Stimulated activated naive CD4-positive, alpha-beta T cell treated with Interleukin-2 at 50 U/mL for 16 hours (primary cell): ENCODE measurements at regions not wholly inside any gene's neighbourhood (a gene's known extent, or its start where the extent isn't known, plus 50 kb on each side); places are given as distances from the start of the nearest gene placed in this dataset.

ENCODE experiments used
- DNase-seq: peaks from one replicate; lab custom pipeline; 2025; lab: John Stamatoyannopoulos, UW

DNA sequence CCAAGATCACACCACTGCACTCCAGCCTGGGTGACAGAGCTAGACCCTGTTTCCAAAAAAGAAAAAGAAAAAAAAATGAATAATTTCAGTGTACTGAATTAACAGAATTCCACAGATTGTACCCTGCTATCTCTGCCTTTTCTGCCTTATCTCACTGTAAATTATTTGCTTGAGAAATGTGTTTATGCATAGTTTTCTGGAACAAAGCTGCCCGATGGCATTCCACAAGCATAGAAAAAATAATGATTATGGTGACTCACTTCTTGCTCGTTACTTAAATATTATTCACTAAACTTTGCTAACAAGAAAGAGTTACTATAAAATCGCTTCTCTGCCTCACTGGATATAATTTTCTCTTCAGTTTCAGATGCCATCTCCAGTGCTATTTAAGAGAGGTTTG lies 88.7 kb upstream of the FAM169A start:
- no peak for DNase-seq

DNA sequence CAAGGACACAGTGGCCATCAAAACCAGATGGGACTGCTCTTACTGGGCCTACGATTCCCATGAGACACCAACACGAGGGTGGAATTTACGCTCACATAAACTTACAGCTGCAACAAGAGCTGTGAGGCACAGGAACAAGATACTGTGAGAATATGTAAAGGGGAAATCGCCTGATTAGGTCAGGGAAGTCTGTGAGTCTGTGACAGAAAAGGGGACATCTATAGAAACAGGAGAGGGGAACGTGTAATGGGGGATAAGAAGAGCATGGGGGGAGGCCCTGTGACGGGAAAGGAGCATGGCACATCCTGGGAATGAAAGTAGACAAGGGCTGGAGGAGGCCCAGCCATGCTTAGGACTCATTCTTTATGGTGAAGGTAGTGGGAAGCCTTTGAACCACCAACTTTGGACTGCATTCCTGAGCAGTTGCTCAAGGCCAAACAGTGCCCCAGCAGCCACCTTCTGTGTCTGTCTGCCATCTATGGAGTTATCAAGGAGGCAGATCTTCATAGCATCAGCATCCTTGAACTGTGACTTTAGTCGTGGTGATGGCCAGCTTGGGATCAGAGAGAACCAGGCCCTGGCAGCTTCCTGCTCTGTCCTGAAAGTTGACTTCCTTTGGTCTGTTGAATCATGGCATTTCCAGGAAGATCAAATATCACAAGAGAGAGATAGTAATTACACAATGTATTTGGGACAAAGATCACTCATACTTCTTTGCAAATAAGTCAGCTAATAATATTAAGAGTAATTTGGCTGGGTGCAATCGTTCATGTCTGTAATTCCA lies 87.9 kb upstream of the FAM169A start:
- no peak for DNase-seq

DNA sequence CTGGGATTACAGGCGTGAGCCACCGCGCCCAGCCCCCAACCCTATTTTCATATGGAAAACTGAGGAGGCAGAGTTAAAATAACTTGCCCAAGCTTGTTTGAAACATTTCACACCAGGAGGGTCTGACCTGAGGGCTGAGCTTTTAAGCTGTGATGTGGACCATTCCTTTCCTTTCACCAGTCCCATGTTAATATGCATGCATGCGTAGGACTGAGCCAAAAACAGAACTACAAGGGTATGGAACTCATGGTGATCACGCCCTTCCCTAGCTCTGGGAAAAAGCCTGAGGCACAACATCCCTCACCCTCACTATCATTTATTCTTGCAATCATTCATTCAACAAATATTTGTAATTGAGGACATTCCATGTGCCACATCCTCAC lies 87.4 kb upstream of the FAM169A start:
- DNase-seq: no peak

DNA sequence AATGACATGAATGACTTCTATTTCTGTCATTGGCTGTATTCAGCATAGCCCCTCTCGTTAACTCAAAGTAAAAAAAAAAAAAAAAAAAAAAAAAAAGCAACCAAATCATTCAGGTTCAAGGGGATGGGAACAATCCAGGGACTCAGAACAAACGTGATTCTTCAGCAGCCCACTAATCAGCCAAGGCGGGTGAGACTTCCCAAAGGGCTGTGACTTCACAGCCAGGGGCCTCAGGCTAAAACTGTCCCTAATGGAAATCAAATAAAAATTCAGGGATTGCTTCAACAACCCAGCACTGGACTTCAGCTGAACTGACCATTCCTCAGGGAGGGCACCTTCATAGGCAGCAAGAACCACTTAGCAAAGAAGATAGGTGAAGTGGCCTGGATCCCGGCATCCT lies 86.2 kb upstream of the FAM169A start:
- no peak for DNase-seq

DNA sequence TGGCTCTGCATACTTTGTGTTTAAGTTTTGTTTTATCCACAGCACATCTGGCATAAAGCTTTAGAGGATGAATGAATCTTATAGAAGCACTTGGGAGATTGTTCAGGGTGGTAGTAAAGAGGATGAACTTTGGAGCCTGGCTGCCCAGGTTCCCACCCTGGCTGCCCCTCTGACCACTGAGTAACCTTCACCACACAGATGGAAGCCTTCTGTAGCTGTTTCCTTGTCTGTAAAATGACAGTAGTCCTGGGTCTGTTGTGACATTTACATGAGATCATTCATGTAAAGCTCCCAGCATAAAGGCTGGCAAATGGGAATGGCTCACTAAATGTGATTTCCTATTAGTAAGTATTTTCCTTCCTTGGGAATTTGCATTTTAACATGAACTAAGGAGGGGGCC lies 85.7 kb upstream of the FAM169A start:
- DNase-seq: no peak

DNA sequence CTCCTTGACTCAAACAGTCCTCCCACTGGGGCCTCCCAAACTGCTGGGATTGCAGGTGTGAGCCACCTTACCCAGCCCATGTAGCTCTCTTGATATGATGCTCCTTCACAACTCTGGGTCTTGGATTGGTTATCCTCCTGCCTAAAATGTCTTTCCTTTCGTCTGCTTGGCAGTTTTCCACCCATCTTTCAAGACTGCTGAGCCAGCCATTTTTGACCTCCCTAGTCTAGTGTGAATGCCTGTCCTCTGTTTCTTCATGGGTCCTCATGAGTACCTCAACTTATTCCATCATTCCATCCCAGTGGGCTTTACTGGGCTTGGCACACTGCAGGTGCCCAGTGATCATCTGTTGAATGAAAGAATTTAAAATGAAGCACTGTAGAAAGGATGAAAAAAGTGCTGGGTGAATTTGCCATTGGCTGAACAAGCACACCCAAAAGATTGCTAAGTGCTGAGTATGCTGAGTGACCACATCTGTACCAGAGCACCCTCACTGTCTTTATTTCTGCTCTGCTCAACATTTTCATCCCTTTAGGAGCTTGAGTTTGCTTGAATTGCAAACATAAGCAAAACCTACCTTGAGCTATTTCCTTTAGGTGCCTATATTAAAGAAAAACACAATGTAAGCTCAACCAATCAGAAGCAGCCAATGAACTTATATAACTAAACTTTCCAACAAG lies 84.8 kb upstream of the FAM169A start:
- no peak for DNase-seq

DNA sequence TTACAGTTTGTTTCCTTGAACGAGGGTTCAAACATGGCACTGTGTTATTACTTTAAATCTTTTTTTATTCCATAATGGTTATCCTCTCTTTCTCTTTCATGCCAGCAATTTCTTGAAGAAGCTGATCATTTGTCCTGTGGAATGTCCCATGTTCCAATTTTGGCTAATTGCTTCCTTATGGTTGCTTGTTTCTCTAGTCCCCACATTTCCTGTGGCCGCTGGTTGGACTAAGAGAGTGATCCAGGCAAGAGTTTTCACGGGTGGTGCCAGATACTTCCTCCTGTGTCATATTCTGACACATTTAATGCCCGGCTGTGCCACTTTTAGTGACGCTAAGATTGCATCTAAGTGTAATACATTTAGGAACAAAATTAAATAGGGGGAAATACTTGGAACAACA lies 83.8 kb upstream of the FAM169A start:
- DNase-seq: no peak

DNA sequence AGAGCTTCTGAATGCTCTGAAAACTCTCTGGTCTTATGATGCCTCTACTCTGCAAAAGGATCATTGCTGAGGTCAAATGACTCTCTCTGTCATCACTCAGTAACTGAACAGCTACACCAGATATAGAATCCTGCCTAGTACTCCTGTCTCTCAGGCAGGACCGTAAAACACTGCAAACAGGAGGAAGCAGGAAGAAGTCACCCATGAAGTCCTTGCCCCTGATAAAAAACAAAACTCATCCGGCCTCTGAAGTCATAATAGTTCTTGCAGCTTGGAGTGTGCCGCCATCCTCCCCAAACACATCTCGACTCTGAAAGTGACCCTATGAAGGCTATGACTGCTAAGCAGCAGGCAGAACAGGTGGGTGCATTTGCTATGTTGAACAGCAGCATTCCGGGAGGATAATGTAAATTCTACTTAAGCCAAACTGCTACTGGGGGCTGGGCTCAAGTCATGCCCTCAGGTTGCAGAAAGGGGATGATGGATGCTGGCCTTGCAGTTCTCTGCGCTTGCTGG lies 81.9 kb upstream of the FAM169A start:
- no peak for DNase-seq

DNA sequence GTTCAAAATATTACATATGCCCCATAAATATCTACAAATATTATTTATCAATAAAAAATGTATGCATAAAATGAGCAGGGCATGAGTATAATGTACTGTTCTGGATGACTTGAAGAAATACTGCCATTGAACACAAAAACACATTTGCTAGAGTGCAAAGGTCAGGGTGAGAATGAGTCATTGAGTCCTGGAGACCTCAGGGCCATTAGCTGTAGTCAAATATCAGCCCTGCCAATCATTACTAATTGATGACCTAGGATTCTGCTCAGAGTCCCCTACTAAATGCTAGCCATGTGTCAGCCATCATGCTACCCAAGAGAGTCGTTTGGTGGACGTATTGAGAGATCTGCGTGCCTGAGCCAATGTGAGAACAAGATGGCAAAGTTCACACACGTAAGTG lies 80.3 kb upstream of the FAM169A start:
- no peak for DNase-seq

DNA sequence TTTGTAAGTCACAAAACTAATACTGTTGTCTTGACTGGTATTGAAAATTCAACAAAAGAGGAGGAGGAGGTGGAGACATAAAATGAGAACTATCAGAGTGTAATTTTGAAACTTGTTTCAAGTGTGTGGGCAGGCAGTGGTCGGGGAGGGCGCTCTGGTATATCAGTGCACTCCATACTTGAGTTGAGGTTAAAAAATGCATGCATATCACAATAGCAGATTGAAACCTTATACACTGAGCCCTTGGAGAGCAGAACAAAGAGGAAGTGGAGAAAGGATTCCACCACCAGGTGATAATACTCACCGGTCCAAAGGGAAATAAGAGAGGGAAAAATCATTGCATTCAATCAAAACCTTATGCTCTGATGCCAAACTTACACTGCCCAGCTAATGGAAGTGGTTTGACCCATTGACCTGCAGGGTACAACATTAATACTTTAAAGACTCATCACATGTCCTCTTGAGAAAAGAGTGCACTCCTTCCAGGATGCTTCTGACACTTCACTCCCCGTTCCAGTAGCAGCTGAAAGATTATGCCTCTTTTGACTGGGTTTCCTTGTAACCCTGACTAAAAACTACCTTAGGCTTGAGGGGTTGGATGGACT lies 79.5 kb upstream of the FAM169A start:
- DNase-seq: peak; percentile 6

DNA sequence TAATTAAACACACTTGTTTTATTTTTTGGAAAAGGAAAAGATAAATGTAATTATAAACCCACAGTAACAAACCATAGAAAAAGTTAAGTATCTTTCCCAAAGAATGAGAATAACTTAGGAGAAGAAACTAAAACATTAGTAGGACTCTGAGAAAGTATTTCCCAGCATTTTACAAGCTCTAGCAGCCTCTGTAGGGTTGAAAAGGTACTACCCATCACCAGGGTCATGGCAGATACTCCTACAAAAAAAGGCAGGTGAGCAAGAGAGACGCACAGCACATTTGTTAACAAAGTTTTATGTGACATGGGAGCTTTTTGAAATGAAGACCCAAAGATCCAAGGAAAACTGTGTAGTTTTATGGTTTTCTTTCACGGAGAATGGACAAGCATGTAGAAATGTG lies 77.7 kb upstream of the FAM169A start:
- no peak for DNase-seq

DNA sequence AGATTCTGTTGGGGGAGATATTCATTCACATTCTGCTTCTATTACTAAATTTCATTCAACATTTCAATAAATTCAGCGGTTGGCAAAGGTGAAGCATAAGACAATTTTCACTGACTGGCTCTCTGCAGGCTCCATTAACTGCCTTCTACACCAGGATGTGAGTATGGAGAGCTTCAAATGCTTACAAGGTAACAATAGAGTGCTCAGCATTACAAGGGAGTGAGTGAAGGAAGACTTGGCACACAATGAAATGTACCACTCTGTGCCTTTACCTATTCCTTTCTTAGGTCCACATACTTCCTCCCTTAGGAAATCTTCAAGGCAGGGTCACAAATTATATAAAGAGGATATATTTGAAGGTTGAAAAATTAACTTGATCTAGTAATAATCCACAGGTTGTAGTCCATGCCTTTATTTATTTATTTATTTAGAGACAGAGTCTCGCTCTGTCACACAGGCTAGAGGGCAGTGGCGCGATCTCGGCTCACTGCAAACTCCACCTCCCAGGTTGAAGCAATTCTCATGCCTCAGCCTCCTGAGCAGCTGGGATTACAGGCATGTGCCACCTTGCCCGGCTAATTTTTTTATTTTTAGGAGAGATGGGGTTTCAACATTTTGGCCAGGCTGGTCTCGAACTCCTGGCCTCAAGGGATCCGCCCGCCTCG lies 76.6 kb upstream of the FAM169A start:
- no peak for DNase-seq

DNA sequence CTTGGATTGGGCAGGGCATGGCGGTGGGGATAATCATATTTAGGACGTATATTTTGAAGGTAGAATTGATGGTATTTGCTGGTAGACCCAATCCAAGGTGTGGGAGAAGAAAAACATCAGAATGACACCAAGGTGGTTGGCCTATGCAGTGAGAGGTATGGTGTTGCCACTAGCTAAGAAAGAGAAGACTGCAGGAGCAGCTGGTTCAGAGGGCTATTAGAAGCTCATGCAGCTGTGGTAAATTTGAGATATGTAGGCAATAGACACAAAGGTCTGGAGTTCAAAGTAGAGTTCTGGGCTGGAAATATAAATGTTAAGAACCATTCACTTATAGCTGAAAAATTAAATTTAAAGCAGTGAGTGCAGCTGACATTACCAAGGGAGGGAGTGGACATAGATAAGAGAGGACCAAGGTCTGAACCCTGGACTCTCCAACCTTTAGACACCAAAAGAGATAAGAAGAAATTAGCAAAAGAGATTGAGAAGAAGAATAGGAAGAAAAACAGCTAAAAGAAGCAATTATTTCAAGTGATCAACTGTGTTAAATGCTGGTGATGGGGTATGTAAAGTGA lies 74.7 kb upstream of the FAM169A start:
- DNase-seq: no peak

DNA sequence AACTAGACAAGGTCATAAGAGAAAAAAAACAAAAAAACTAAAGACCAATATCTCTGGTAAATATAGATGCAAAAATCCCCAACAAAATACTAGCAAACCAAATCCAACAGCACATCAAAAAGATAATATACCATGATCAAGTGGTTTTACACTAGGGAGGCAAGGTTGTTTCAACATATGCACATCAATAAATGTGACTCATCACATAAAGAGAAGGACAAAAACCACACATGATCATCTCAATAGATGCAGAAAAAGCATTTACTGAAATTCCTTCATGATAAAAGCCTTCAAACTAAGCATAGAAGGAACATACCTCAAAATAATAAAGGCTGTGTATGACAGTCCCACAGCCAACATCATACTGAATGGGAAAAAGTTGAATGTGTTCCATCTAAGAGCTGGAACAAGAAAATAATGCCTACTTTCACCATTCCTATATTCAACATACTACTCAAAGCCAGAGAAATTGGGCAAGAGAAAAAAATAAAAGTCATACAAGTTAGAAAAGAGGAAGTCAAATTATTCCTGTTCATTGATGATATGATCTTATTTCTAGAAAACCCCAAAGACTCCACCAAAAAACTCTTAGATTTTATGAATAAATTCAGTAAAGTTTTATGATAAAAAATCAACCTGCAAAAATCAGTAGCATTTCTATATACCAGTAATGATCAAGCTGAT lies 72.2 kb upstream of the FAM169A start:
- DNase-seq: no peak

DNA sequence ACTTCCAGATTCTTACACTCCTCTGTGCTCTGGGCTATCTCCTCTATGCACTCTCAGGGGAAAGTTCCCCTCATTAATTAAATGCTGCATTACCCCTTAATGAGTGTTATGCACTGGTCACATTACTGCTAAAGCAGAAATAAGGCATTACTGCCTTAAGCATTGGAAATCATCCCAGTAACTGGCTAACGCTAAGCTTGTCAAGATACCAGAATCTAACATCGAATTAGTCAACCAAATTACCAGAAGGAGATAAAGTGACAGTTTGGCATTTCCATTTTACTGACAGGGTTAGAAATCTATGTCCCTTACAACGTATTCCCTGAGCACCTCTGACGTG lies 69.5 kb upstream of the FAM169A start:
- DNase-seq: no peak

DNA sequence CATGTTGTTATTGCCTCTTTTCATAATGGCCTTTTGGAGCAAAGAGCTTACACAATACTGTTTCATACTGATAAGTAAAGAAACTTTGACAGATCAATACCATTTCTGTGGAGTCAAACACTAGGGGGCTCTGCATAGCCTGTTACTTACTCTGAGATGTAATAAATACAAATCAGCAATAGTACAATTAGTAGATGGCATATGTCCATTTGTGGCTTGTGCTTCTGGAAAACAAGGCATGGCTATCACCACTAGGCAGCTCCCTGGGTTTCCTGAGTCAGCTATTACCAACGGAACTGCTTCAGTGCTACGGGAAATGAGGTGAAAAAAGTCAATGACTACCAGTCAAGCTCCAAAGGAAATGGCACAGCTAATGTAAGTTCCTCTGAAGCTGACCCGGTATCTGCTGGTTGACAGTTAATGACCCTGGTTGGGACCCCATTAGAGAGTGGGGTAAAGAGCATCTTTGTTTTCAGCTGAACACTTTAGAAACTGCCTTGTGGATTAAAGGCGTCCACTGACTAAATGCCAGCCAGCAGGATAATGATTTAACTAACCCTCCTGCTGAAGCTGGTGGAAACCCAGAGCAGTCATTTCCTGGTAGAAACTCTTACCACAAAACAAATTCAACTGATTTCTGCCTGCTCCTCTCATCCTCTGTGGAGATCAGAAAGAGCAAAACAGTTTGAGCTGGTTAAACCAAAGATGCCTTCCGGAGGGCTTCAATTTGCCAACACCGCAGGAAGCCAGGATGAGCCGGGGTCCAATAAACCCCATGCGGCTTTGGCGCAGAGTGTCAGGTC lies 69.0 kb upstream of the FAM169A start:
- DNase-seq: no peak

DNA sequence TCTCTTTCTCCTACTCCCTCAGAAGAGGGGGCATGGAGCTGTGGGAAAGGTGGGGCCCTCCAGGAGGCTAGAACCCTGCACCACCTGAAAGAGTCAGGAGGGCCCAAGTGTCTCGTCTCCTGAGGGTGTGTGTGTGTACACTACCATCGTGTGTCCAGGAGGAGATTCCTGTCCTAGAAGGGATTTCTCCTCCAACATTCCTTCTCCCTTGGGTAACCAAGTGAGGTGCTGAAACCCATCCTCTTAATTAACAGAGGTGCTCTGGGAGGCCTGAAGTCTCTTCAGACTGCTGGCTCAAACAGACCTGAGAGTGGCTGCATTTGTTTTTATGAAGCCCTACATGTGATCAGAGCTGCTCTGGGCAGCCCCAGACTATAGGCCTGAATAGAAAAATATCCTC lies 61.1 kb upstream of the FAM169A start:
- DNase-seq: no peak

DNA sequence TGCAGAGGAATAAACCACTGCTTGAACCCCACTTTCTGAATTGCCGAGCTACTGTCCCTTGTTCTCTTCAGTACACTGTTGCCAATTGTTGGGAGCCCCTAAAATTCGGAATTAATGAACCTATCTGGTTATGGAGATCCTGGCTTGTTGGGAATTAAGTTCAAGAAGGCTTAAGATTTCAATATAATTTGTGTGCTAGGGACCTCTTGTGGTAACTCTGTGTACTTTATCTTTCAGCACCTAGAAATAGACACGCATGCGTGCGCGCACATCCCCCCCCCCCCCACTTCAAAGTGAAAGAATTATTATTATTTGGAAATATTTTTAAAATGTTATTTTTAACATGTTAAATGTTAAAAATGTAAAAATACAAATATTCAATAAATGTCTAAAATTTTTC lies 53.3 kb upstream of the FAM169A start:
- DNase-seq: no peak

DNA sequence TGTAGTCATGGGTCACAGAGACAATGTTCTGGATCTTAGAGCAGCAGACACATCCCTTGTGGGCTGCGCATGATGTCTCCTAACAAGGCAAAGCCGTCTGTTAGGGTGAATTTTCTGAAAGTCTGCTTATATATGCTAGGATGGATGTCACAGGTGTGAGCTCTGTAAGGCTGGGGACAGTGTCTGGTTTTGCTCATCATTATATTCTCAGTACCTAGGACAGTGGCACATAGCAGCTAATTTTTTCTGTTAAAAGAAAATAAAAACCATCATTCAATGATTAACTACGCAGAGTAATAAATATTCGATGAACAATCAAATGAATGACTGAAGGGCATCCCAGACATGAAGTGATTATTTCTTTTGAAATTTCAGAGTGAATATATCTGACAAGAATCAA lies 52.9 kb upstream of the FAM169A start:
- no peak for DNase-seq

DNA sequence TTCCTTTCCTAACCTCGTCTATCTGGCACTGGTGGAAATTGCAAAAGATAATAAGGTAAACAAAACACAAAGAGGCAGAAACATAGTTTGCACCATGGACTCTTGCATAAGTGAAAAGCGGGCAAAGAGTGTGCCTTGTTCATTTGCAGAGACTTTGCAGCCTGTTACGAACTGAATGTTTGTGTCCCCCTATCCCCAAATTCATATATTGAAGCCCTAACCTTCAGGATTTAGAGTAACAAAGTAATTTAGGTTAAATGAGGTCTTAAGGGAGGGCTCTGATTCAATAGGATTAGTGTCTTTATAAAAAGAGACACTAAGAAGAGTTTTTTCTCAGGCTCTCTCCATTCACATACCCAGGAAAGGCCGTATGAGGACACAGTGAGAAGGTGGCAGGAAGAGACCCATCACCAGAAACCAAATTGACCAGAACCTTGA lies 52.1 kb upstream of the FAM169A start:
- DNase-seq: no peak
